ENCODE measurements at regions not wholly inside any gene's neighbourhood (a gene's known extent, or its start where the extent isn't known, plus 50 kb on each side); places are given as distances from the start of the nearest gene placed in this dataset.

DNA sequence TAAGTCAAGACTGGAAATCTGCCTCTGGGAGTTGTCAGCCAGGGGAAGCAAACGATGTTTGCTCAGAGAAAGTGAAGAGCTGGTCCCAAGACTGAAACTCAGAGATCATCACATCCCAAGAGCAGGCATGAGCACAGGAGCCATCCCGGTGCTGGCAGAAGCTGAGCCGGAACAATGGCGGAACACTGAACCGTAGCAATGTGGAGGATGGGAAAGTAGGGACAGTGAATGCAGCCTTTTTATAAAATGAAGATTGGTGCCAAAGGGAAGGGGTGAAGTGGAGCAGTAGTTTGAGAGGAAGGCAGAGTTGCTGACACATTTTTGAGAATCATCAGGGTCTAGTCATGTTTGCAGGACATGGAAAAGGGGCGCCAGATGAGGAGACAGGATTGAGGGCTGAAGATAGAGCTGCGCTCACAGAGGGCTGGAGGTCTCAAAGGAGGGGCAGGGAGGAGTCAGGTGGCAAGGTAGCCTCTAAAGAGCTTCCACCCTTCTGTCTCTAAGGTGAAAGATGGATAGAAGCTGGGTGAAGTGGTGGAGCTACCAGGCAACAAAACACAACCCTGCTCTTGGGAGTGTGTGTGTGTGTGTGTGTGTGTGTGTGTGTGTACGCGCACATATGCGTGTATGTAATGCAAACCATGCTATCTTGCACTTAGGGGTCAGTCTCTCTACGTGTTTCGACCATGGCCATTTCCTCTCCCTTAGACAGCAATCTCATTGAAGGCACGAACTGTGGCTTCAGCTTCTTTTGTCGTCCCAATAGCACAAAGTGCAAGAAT lies 94.3 kb upstream of the IRF2BP2 start:
- peaks cover 11% of the 10 kb centered on the region for H3K4me1 Mint-ChIP-seq
- no peak overlapping the region for H3K4me3 Mint-ChIP-seq
- no peaks in the 10 kb centered on the region for H3K9me3 ChIP-seq (ENCODE audit: low read depth)
- H3K4me3 ChIP-seq: no peak overlapping the region
- H3F3A ChIP-seq (ENCODE audit: low read depth): no peaks in the 10 kb centered on the region
- H3K27me3 ChIP-seq: no peaks in the 10 kb centered on the region
- H3K27ac Mint-ChIP-seq: no peak overlapping the region
- H2AFZ ChIP-seq (replicated peaks): no peak overlapping the region
- H3K27ac ChIP-seq: no peak overlapping the region
- H4K20me1 ChIP-seq (ENCODE audit: low read depth): no peaks in the 10 kb centered on the region
- no peaks in the 10 kb centered on the region for H3K4me1 ChIP-seq
- no peaks in the 10 kb centered on the region for H3K79me2 ChIP-seq (ENCODE audit: low read depth)
- peaks cover 2% of the 10 kb centered on the region for H3K27me3 Mint-ChIP-seq (ENCODE audit: insufficient read depth, low read depth)
- TF ChIP-seq, protein P1, sequence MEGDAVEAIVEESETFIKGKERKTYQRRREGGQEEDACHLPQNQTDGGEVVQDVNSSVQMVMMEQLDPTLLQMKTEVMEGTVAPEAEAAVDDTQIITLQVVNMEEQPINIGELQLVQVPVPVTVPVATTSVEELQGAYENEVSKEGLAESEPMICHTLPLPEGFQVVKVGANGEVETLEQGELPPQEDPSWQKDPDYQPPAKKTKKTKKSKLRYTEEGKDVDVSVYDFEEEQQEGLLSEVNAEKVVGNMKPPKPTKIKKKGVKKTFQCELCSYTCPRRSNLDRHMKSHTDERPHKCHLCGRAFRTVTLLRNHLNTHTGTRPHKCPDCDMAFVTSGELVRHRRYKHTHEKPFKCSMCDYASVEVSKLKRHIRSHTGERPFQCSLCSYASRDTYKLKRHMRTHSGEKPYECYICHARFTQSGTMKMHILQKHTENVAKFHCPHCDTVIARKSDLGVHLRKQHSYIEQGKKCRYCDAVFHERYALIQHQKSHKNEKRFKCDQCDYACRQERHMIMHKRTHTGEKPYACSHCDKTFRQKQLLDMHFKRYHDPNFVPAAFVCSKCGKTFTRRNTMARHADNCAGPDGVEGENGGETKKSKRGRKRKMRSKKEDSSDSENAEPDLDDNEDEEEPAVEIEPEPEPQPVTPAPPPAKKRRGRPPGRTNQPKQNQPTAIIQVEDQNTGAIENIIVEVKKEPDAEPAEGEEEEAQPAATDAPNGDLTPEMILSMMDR (IDR thresholded peaks at IDR 0.05): no peak
- TF ChIP-seq EZH2phosphoT487 (IDR thresholded peaks at IDR 0.05) (no peak), EZH2 (IDR thresholded peaks at IDR 0.05) (no peak)
- no peak overlapping the region for H3K9ac ChIP-seq
- H3K36me3 ChIP-seq: no peaks in the 10 kb centered on the region
- no peak for DNase-seq (ENCODE audit: low spot score)
- peaks cover 2% of the 10 kb centered on the region for H3K9me3 Mint-ChIP-seq
- no peak overlapping the region for H3K4me2 ChIP-seq
- H3K36me3 Mint-ChIP-seq: no peaks in the 10 kb centered on the region

DNA sequence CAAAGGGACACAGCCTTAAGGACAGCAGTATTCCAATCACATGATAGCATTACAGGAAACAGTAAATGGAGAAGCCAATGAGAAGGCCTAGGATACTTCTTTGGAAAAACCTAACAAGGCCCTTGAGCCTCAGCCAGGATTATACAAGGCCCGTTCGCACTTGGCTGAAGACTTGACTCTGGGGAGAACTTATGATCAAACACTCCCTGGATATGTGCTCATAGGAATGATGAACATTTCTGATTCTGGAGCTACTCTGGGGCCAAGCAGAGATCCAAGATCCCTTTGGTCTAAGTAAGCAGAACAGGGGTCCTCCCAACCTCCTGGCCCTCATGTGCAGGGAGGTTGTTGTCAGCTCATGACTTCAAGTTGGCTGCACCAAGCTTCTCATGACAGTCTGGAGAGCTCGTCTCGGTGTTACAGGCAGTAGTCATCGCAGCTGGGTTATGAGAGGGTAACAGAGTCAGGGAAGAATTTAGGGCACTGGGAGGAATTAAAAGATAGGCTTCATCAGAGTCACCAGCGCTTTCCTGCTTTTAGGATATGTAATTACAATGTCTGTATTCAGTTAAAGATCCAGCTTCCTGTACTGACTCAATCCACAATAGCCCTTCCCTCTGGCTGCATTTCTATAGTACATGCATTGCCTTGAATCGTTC lies 92.5 kb upstream of the IRF2BP2 start:
- Histone ChIP-seq H3K36me3 (no peaks in the 10 kb centered on the region), H3K9me3 (ENCODE audit: low read depth) (no peaks in the 10 kb centered on the region), H3K27ac (no peak overlapping the region), H3K9ac (no peak overlapping the region), H3F3A (ENCODE audit: low read depth) (no peaks in the 10 kb centered on the region), H3K4me2 (no peak overlapping the region), H3K4me1 (peaks cover 1% of the 10 kb centered on the region), H4K20me1 (ENCODE audit: low read depth) (no peaks in the 10 kb centered on the region), H2AFZ (replicated peaks) (no peak overlapping the region), H3K79me2 (ENCODE audit: low read depth) (no peaks in the 10 kb centered on the region), H3K27me3 (no peaks in the 10 kb centered on the region), H3K4me3 (no peak overlapping the region)
- TF ChIP-seq EZH2phosphoT487 (IDR thresholded peaks at IDR 0.05) (no peak), EZH2 (IDR thresholded peaks at IDR 0.05) (no peak)
- TF ChIP-seq, protein P1 (IDR thresholded peaks at IDR 0.05): no peak
- H3K36me3 Mint-ChIP-seq: no peaks in the 10 kb centered on the region
- no peaks in the 10 kb centered on the region for H3K9me3 Mint-ChIP-seq
- DNase-seq (ENCODE audit: low spot score): no peak
- no peak overlapping the region for H3K4me3 Mint-ChIP-seq
- peaks cover 11% of the 10 kb centered on the region for H3K4me1 Mint-ChIP-seq
- H3K27ac Mint-ChIP-seq: no peak overlapping the region
- H3K27me3 Mint-ChIP-seq (ENCODE audit: insufficient read depth, low read depth): peaks cover 3% of the 10 kb centered on the region

DNA sequence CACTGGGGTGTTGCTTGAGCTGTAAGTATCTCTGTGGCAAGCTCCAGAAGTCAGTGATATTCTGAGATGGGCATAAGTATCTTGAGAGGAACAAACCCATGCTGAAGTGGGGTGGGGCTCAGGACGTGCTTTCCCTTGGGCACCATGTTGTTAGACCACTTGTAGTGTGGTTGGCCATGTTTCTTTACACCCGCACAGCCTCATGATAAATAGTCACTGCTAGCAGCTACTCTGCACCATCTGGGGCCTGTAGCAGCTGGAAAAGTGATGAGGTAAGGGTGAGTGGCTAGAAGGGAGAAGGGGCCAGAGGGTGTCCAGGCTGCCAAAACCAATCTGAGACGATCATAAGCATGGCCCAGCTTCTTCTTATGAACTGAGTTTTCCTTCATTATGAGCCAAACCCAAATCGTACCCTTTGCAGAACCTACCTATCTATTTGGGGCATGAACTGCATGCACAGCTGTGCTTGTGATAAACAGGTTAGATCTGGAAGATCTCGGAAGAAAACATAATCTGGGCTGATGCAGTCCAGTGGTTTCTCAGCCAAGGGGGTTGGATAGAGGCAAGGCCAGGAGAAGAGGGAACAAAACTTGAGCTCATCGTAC lies 91.9 kb upstream of the IRF2BP2 start:
- no peaks in the 10 kb centered on the region for H3K79me2 ChIP-seq (ENCODE audit: low read depth)
- no peak overlapping the region for H3K27ac Mint-ChIP-seq
- peaks cover 6% of the 10 kb centered on the region for H3K4me1 ChIP-seq
- TF ChIP-seq, protein P1 (IDR thresholded peaks at IDR 0.05): no peak
- no peak for TF ChIP-seq EZH2phosphoT487 (IDR thresholded peaks at IDR 0.05)
- TF ChIP-seq EZH2 (IDR thresholded peaks at IDR 0.05): no peak
- H3K4me1 Mint-ChIP-seq: peaks cover 15% of the 10 kb centered on the region
- H3K27me3 Mint-ChIP-seq (ENCODE audit: insufficient read depth, low read depth): peaks cover 3% of the 10 kb centered on the region
- H3K9me3 Mint-ChIP-seq: no peaks in the 10 kb centered on the region
- DNase-seq (ENCODE audit: low spot score): no peak
- no peaks in the 10 kb centered on the region for H3K36me3 ChIP-seq
- H3K9ac ChIP-seq: no peak overlapping the region
- no peak overlapping the region for H3K4me3 Mint-ChIP-seq
- no peak overlapping the region for H3K4me2 ChIP-seq
- no peaks in the 10 kb centered on the region for H4K20me1 ChIP-seq (ENCODE audit: low read depth)
- no peaks in the 10 kb centered on the region for H3F3A ChIP-seq (ENCODE audit: low read depth)
- H3K4me3 ChIP-seq: no peak overlapping the region
- H3K9me3 ChIP-seq (ENCODE audit: low read depth): no peaks in the 10 kb centered on the region
- H3K36me3 Mint-ChIP-seq: no peaks in the 10 kb centered on the region
- no peaks in the 10 kb centered on the region for H3K27me3 ChIP-seq
- no peak overlapping the region for H3K27ac ChIP-seq
- H2AFZ ChIP-seq (replicated peaks): no peak overlapping the region

Measured in neural progenitor cell (in vitro differentiated cells).